Testis (tissue), 2 donors: ENCODE measurements at regions not wholly inside any gene's neighbourhood (a gene's known extent, or its start where the extent isn't known, plus 50 kb on each side); places are given as distances from the start of the nearest gene placed in this dataset.
"Not testable (repeated sequence)": the region's sequence is repeated elsewhere in the genome, so short reads cannot be mapped to it uniquely, and the experiment has no call there.

Experiments used
- DNase-seq: peaks from one replicate; pipeline ENCODE4 v3.0.0-alpha.2; 2019
- H3K27ac ChIP-seq, 2 donors: fragments of 200-600 bp; sonication (generic); one replicate each; pipeline ENCODE4 v1.5.1; 2019
- H3K27me3 ChIP-seq: fragments of 200-600 bp; sonication (generic); one replicate; pipeline ENCODE4 v1.5.1; 2019
- H3K36me3 ChIP-seq: fragments of 200-600 bp; sonication (generic); one replicate; pipeline ENCODE4 v1.5.1; 2017; ENCODE audit warnings: low read depth; ENCODE audit errors: missing control alignments
- H3K4me1 ChIP-seq: fragments of 200-600 bp; sonication (generic); one replicate; pipeline ENCODE4 v1.5.1; 2019
- H3K4me3 ChIP-seq, 2 donors: fragments of 200-600 bp; sonication (generic); one replicate each; pipeline ENCODE4 v1.5.1; 2017 to 2019
- H3K9me3 ChIP-seq: fragments of 200-600 bp; sonication (generic); one replicate; pipeline ENCODE4 v1.5.1; 2017
- CTCF ChIP-seq, 3 experiments: fragments of 450-650 bp in 2 of 3; fragments of 200-600 bp in 1 of 3; sonication (generic) in 1 of 3; IDR thresholded peaks; one replicate each; pipeline ENCODE4 v1.5.1; 2016 to 2019; ENCODE audit warnings: antibody characterized with exemption in 3 of 3, mild to moderate bottlenecking in 2 of 3, moderate library complexity in 1 of 3
- POLR2A ChIP-seq: fragments of 450-650 bp; IDR thresholded peaks from one replicate; pipeline ENCODE4 v1.6.1; 2017; ENCODE audit warnings: antibody characterized with exemption, mild to moderate bottlenecking, moderate library complexity
- WGBS, 2 donors: methylation state at CpG; one replicate each; pipeline ENCODE4 v1.1.5; 2018; 5-methylcytosine and 5-hydroxymethylcytosine counted together
- intact Hi-C: fragments of 100-400 bp; cut with DNase I; formaldehyde crosslinking; loops from one replicate; pipeline ENCODE4 v1.15.1; 2023; ENCODE audit warnings: low total_unique reads

DNA sequence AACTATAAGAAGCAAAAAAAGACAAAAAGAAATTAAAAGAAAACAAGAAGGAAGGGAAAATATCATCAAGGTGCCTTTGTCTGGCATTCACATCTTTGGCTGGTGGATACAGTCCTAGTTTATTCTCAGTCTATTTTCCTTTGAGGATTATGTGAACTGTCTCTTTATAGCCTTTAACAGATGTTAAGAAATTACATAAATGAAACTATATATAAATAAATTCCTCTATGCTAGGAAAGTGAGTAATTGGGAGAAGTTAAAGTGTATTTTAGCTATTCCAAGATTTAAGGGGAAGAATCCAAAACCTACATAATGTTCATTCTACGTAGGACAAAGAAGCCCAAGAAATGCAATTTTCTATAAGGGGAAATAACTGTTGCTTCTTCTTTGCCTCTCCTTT is 316.3 kb downstream of the ADAMTS20 start:
- 91 to 93% methylated on average over 1 of the region's 1 CpG for WGBS, 2 donors
- no peak for DNase-seq
- intact Hi-C loops, result no loop called here
- H3K4me1 ChIP-seq, result no peaks in the 10 kb centered on the region
- H3K36me3 ChIP-seq, result no peaks in the 10 kb centered on the region
- H3K4me3 ChIP-seq, result no peak overlapping the region
- TF ChIP-seq CTCF (IDR thresholded peaks at IDR 0.05) (no peak), POLR2A (no peak)
- no peak overlapping the region for H3K27ac ChIP-seq
- H3K27me3 ChIP-seq, result no peaks in the 10 kb centered on the region
- no peaks in the 10 kb centered on the region for H3K9me3 ChIP-seq

DNA sequence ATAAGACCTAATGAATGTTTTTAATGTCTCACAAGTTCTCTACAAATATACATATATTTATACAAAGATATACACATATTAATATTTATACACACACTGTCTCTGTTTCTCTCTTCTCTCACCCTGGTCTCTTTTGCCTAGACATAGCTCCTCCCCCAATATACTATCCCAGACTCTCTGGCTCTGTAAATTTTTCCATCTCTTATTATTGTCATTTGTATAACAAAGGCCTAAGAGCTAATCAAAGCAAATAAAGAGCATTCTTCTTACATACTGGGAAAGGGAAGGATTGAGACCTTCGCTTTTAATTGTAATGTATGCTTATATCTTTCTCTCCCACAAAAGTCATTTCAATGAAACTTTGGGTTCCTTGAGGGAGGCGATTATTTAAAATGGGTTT is 318.1 kb downstream of the ADAMTS20 start:
- no peaks in the 10 kb centered on the region for H3K9me3 ChIP-seq
- DNase-seq, result no peak
- intact Hi-C loops, result no loop called here
- 89 to 93% methylated on average over 2 of the region's 2 CpGs for WGBS, 2 donors
- no peaks in the 10 kb centered on the region for H3K27me3 ChIP-seq
- H3K4me1 ChIP-seq, result no peaks in the 10 kb centered on the region
- H3K27ac ChIP-seq, result no peak overlapping the region
- no peaks in the 10 kb centered on the region for H3K36me3 ChIP-seq
- no peak overlapping the region for H3K4me3 ChIP-seq
- no peak for TF ChIP-seq POLR2A
- TF ChIP-seq CTCF (IDR thresholded peaks at IDR 0.05), result no peak

DNA sequence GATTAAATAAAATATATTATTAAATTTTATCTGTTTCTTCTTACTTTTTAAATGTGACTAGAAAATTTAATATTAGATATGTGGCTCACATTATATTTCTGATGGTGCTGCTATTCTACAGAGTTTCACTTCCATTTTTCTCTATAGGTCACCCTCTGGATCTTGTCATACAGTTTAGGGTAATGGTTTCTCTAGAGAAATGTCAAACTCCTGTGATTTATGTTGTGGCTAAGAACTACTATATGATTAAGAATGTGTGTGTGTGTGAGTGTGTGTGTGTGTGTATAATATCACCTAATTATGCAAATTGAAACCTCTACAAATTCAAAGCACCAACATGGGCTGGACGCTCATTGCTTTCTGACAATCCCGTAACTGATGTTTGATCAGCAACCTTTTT is 325.9 kb downstream of the ADAMTS20 start:
- intact Hi-C loops, result no loop called here
- no peak overlapping the region for H3K27ac ChIP-seq
- TF ChIP-seq POLR2A (no peak), CTCF (IDR thresholded peaks at IDR 0.05) (no peak)
- no peaks in the 10 kb centered on the region for H3K9me3 ChIP-seq
- no peaks in the 10 kb centered on the region for H3K4me1 ChIP-seq
- H3K4me3 ChIP-seq, result no peak overlapping the region
- DNase-seq, result no peak
- H3K27me3 ChIP-seq, result no peaks in the 10 kb centered on the region
- no peaks in the 10 kb centered on the region for H3K36me3 ChIP-seq
- 90% methylated on average over 2 of the region's 2 CpGs for WGBS, 2 donors

GRCh38 chr12:43224190-43224805 is 327.7 kb downstream of the ADAMTS20 start:
- intact Hi-C loops, H3K4me1 ChIP-seq, H3K27ac ChIP-seq, H3K27me3 ChIP-seq, DNase-seq, H3K9me3 ChIP-seq, H3K36me3 ChIP-seq: not testable (repeated sequence)
- H3K4me3 ChIP-seq, result peak overlapping the region; percentile 12 to 31
- WGBS, 2 donors, result 68 to 70% methylated on average over 2 to 34 of the region's 36 CpGs

- TF ChIP-seq POLR2A, result no peak
- WGBS, 2 donors, result 60 to 68% methylated on average over 3 of the region's 3 CpGs
- Histone ChIP-seq H3K27ac (no peak overlapping the region), H3K27me3 (no peaks in the 10 kb centered on the region), H3K4me1 (no peaks in the 10 kb centered on the region), H3K4me3 (no peak overlapping the region), H3K9me3 (no peaks in the 10 kb centered on the region), H3K36me3 (no peaks in the 10 kb centered on the region)
- DNase-seq, result no peak
- intact Hi-C loops, result no loop called here
Observed at GRCh38 chr12:43222796-43223195, 329.2 kb downstream of the ADAMTS20 start.

DNA sequence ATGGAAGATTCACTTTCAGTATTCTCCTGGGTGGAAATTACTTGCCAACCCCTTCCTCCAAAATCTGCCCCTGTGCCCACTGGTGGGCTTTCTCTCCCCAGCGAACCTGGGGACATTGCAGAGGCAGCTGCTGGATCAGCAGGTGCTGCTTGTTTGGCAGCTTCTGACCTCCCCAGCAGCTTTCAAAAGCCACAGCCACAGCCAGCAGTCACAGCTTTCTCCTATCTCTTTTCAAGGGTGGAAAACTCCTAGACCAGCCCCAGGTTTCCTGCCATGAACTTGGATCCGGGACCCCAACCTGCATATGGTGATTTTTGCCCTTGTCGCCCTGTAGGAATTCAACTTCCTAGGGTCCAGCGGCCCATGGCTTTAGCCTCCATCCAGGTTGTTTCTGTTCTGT is 330.8 kb downstream of the ADAMTS20 start:
- no peaks in the 10 kb centered on the region for H3K27me3 ChIP-seq
- DNase-seq, result no peak
- 92 to 93% methylated on average over 4 of the region's 4 CpGs for WGBS, 2 donors
- H3K9me3 ChIP-seq, result no peaks in the 10 kb centered on the region
- no peak for TF ChIP-seq CTCF (IDR thresholded peaks at IDR 0.05)
- no peak for TF ChIP-seq POLR2A
- no peaks in the 10 kb centered on the region for H3K4me1 ChIP-seq
- no peak overlapping the region for H3K27ac ChIP-seq
- intact Hi-C loops, result no loop called here
- H3K4me3 ChIP-seq, result no peak overlapping the region
- no peaks in the 10 kb centered on the region for H3K36me3 ChIP-seq
